ENCODE measurements at regions not wholly inside any gene's neighbourhood (a gene's known extent, or its start where the extent isn't known, plus 50 kb on each side); places are given as distances from the start of the nearest gene placed in this dataset.

- no peak for ATAC-seq (ENCODE audit: low read depth)
- POLR2A ChIA-PET = no interaction called here
- no peak overlapping the region for H3K4me3 ChIP-seq (ENCODE audit: control extremely low read depth in 1 of 5, extremely low read depth in 1 of 5, insufficient read depth in 1 of 5, low read depth in 2 of 5, low read length in 4 of 5)
Measured at GRCh38 chr15:52876991-52877663, 87.0 kb upstream of the ONECUT1 start.

More at GRCh38 chr15:52876991-52877663, 87.0 kb upstream of the ONECUT1 start:
- Mint-ChIP-seq H3K27ac (no peak overlapping the region), H3K9me3 (ENCODE audit: insufficient read depth) (no peaks in the 10 kb centered on the region), H3K27me3 (peaks cover 20% of the 10 kb centered on the region), H3K4me3 (no peak overlapping the region), H3K4me1 (no peaks in the 10 kb centered on the region)
- Histone ChIP-seq H3K9me3 (ENCODE audit: control extremely low read depth in 1 of 3, control insufficient read depth in 2 of 3, insufficient read depth in 1 of 3, low read length in 2 of 3) (no peaks in the 10 kb centered on the region), H3K4me2 (replicated peaks; ENCODE audit: low read depth, low read length, poor library complexity, severe bottlenecking) (no peak overlapping the region), H3K36me3 (replicated peaks in 1 of 2; ENCODE audit: control extremely low read depth in 1 of 2, control insufficient read depth in 1 of 2, extremely low read depth in 1 of 2, insufficient read depth in 2 of 2, low read length in 1 of 2) (no peaks in the 10 kb centered on the region), H2AFZ (ENCODE audit: insufficient read depth, low read depth, low read length, poor library complexity, severe bottlenecking) (no peak overlapping the region), H3K27ac (ENCODE audit: low read length in 2 of 2) (no peak overlapping the region), H3K27me3 (replicated peaks in 1 of 4; ENCODE audit: control extremely low read depth in 1 of 4, control insufficient read depth in 3 of 4, insufficient read depth in 4 of 4, low read length in 3 of 4) (peaks cover 0 to 2% (median 0%) of the 10 kb centered on the region in 4 experiments), H3K4me1 (ENCODE audit: control insufficient read depth in 2 of 2, insufficient read depth in 2 of 2, low read length in 2 of 2) (no peaks in the 10 kb centered on the region), H3K79me2 (ENCODE audit: control insufficient read depth, insufficient read depth, low read length) (no peaks in the 10 kb centered on the region), H3K9ac (ENCODE audit: low read length) (no peak overlapping the region), H4K20me1 (ENCODE audit: control insufficient read depth, insufficient read depth, low read length, poor library complexity, severe bottlenecking) (no peaks in the 10 kb centered on the region)
- no peak for DNase-seq
- TF ChIP-seq CTCF (IDR thresholded peaks at IDR 0.05) (no peak), EZH2 (IDR thresholded peaks at IDR 0.05; ENCODE audit: borderline replicate concordance, insufficient read depth, low read depth, low read length, poor library complexity, severe bottlenecking) (no peak)
- WGBS (ENCODE audit: insufficient coverage) = 90% methylated on average over 3 of the region's 5 CpGs
- CTCF ChIA-PET = no interaction called here
- intact Hi-C loops (cut with micrococcal nuclease) = no loop called here

All from B cell (primary cell).